Stimulated activated CD8-positive, alpha-beta memory T cell treated with anti-CD3 and anti-CD28 coated beads, Interleukin-2, amount 100 ng/mL, for 48 hours (primary cell): ENCODE measurements at regions not wholly inside any gene's neighbourhood (a gene's known extent, or its start where the extent isn't known, plus 50 kb on each side); places are given as distances from the start of the nearest gene placed in this dataset.

Experiments used
- DNase-seq, 2 donors: peaks; one replicate each; pipeline ENCODE4 v3.0.0-alpha.2; 2020; ENCODE audit warnings: low read depth in 2 of 2

DNA sequence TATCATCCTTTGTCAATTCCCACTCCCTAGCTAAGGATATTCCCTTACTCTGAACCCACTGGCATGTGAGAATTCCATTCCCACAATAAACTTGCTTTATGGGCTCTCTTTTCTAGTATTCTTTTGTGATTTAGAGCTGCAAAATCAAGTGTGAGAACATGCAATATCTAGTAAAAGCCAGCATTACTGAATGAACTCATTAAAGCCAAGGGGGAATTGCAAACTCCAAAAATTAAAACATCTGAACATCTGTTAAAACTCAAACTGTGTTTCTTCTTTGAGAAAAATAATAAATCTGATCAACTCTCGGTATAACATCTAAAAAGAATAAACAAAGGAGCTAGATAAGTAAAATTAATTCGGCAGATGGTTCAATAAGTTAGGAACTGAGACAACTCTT is 53.1 kb upstream of the MPDZ start:
- no peak for DNase-seq

DNA sequence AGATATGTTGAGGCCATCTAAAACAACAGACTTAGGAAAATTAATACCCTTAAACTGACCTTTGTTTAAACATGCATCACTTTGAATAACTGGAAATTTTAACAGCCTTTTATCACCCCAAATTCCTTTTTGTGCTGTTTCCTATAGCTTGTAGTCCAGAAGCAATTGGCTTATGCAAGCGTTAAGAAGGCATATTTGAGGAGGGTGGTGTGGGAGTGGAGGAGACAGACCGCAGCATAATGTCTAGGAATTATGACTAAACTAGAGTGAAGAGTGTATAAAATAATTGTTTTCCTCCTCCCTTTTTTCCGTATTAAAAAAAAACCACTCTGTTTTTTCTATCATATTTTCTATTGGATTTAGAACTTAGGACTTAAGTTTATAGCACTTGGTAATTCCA is 51.8 kb upstream of the MPDZ start:
- no peak for DNase-seq

- no peak for DNase-seq
Measured at GRCh38 chr9:13330396-13331004, 51.0 kb upstream of the MPDZ start.
